IMR-90 (cell line): ENCODE measurements at regions not wholly inside any gene's neighbourhood (a gene's known extent, or its start where the extent isn't known, plus 50 kb on each side); places are given as distances from the start of the nearest gene placed in this dataset.

ENCODE experiments used
- ATAC-seq: fragments of 200-7000 bp; cut with Tn5 transposase; 2 replicates; pipeline ENCODE4 v1.9.1; 2020; ENCODE audit warnings: low read depth, mild to moderate bottlenecking, moderate library complexity
- BruUV-seq: library from RNA; stranded (reverse); fragments of 400-500 nt; replicated peaks from 2 replicates; lab custom pipeline; 2021; lab: Mats Ljungman, UMichigan
- CTCF ChIA-PET: fragments of 300-600 bp; formaldehyde crosslinking; extraction: SDS; loops from one replicate; lab custom pipeline; 2021; ENCODE audit warnings: antibody characterized with exemption; lab: Yijun Ruan, JAX
- POLR2A ChIA-PET: fragments of 300-600 bp; sonication (Branson Sonifier 250); formaldehyde crosslinking; loops from one replicate; lab custom pipeline; 2022; ENCODE audit warnings: antibody characterized with exemption; ENCODE audit not compliant: unreplicated experiment; lab: Charles Lee
- DNase-seq: peaks from one replicate; pipeline ENCODE4 v3.0.0; 2013
- H2AFZ ChIP-seq: replicated peaks from 2 replicates; pipeline ENCODE3; 2013; ENCODE audit warnings: low read length, mild to moderate bottlenecking; ENCODE audit not compliant: poor library complexity
- H2AK5ac ChIP-seq: 2 replicates; pipeline ENCODE4 v1.6.1; 2013; ENCODE audit warnings: low read depth, low read length, inconsistent platforms
- H2AK9ac ChIP-seq: replicated peaks from 2 replicates; pipeline ENCODE3; 2013; ENCODE audit warnings: mild to moderate bottlenecking, low read depth, low read length, moderate library complexity; ENCODE audit not compliant: poor library complexity
- H2BK120ac ChIP-seq: 2 replicates; pipeline ENCODE4 v1.6.1; 2013; ENCODE audit warnings: low read depth, low read length, inconsistent platforms
- H2BK15ac ChIP-seq: 3 replicates; pipeline ENCODE4 v1.6.1; 2013; ENCODE audit warnings: low read depth, low read length, inconsistent platforms
- H2BK20ac ChIP-seq: 2 replicates; pipeline ENCODE4 v1.6.1; 2013; ENCODE audit warnings: low read depth, mild to moderate bottlenecking, inconsistent platforms, low read length, moderate library complexity
- H2BK5ac ChIP-seq: 2 replicates; pipeline ENCODE4 v1.6.1; 2013; ENCODE audit warnings: mild to moderate bottlenecking, low read depth, low read length, inconsistent platforms; ENCODE audit not compliant: poor library complexity, severe bottlenecking
- H3K14ac ChIP-seq: replicated peaks from 2 replicates; pipeline ENCODE4 v1.6.1; 2013; ENCODE audit warnings: low read depth, low read length, inconsistent platforms
- H3K18ac ChIP-seq: 2 replicates; pipeline ENCODE4 v1.6.1; 2013; ENCODE audit warnings: low read depth, low read length, control low read depth
- H3K23ac ChIP-seq: 2 replicates; pipeline ENCODE4 v1.6.1; 2013; ENCODE audit warnings: low read depth, low read length, inconsistent platforms
- H3K27ac ChIP-seq: 2 replicates; pipeline ENCODE4 v1.5.1; 2013; ENCODE audit warnings: mild to moderate bottlenecking, control low read depth, low read length; ENCODE audit not compliant: insufficient read depth
- H3K27me3 ChIP-seq: 2 replicates; pipeline ENCODE4 v1.6.1; 2013; ENCODE audit warnings: low read length; ENCODE audit not compliant: control insufficient read depth, insufficient read depth
- H3K36me3 ChIP-seq: 2 replicates; pipeline ENCODE4 v1.6.1; 2013; ENCODE audit warnings: low read length, mixed read lengths; ENCODE audit not compliant: control insufficient read depth, insufficient read depth
- H3K4ac ChIP-seq: 2 replicates; pipeline ENCODE4 v1.6.1; 2013; ENCODE audit warnings: low read depth, low read length, inconsistent platforms
- H3K4me1 ChIP-seq: 2 replicates; pipeline ENCODE4 v1.6.1; 2013; ENCODE audit warnings: low read length, mixed read lengths; ENCODE audit not compliant: control insufficient read depth, insufficient read depth
- H3K4me2 ChIP-seq: 2 replicates; pipeline ENCODE4 v1.6.1; 2013; ENCODE audit warnings: low read depth, mild to moderate bottlenecking, control low read depth, low read length, moderate library complexity
- H3K4me3 ChIP-seq: 2 replicates; pipeline ENCODE4 v1.5.1; 2013; ENCODE audit warnings: low read depth, mild to moderate bottlenecking, control low read depth, low read length, moderate library complexity; ENCODE audit not compliant: insufficient read depth
- H3K56ac ChIP-seq: 2 replicates; pipeline ENCODE4 v1.6.1; 2013; ENCODE audit warnings: low read length, inconsistent platforms; ENCODE audit not compliant: insufficient read depth; ENCODE audit errors: extremely low read depth
- H3K79me1 ChIP-seq, 2 experiments: 2 replicates each; pipeline ENCODE4 v1.6.1; 2013; ENCODE audit warnings: low read length in 2 of 2, inconsistent platforms in 1 of 2, low read depth in 1 of 2
- H3K9ac ChIP-seq: 2 replicates; pipeline ENCODE4 v1.6.1; 2013; ENCODE audit warnings: low read depth, low read length, control low read depth
- H3K9me1 ChIP-seq: 2 replicates; pipeline ENCODE4 v1.6.1; 2013; ENCODE audit warnings: low read length, inconsistent platforms; ENCODE audit not compliant: insufficient read depth
- H3K9me3 ChIP-seq: 2 replicates; pipeline ENCODE4 v1.6.1; 2013; ENCODE audit warnings: low read length; ENCODE audit not compliant: control insufficient read depth, insufficient read depth
- H4K20me1 ChIP-seq: 2 replicates; pipeline ENCODE4 v1.6.1; 2013; ENCODE audit warnings: low read length, inconsistent platforms; ENCODE audit not compliant: insufficient read depth
- H4K5ac ChIP-seq: 2 replicates; pipeline ENCODE4 v1.6.1; 2013; ENCODE audit warnings: mild to moderate bottlenecking, low read depth, low read length, control low read depth
- H4K8ac ChIP-seq, 2 experiments: 2 replicates each; pipeline ENCODE4 v1.6.1; 2013; ENCODE audit warnings: low read depth in 2 of 2, low read length in 2 of 2, control low read depth in 1 of 2, inconsistent platforms in 1 of 2
- H4K91ac ChIP-seq: 2 replicates; pipeline ENCODE4 v1.6.1; 2013; ENCODE audit warnings: low read depth, low read length, inconsistent platforms; ENCODE audit not compliant: insufficient read depth
- MAFK ChIP-seq: IDR thresholded peaks from 2 replicates; pipeline ENCODE4 v1.6.1; 2012; ENCODE audit warnings: low read depth, low read length, improper control_type of control experiment
- POLR2A ChIP-seq: IDR thresholded peaks from 2 replicates; pipeline ENCODE4 v1.6.1; 2012; ENCODE audit warnings: mild to moderate bottlenecking, low read depth, low read length
- WGBS, 2 experiments: methylation state at CpG; one replicate each; pipeline versions ENCODE4 v1.1.5 to v1.1.7; 2013; ENCODE audit warnings: missing lambda C conversion rate in 2 of 2; ENCODE audit not compliant: insufficient read length in 1 of 2; ENCODE audit errors: extremely low coverage in 2 of 2; 5-methylcytosine and 5-hydroxymethylcytosine counted together
- dilution Hi-C: fragments of 300-500 bp; cut with HindIII; formaldehyde crosslinking; loops from one replicate; pipeline ENCODE4 v1.14.3; 2018; ENCODE audit warnings: low sequenced_read_pairs; ENCODE audit not compliant: unreplicated experiment
- in situ Hi-C: fragments of 300-500 bp; cut with MboI; formaldehyde crosslinking; loops from 3 replicates; pipeline ENCODE4 v1.14.3; 2019; ENCODE audit warnings: low sequenced_read_pairs, inconsistent platforms, mixed read lengths
- intact Hi-C: fragments of 100-400 bp; cut with micrococcal nuclease; formaldehyde crosslinking; loops from 2 replicates; pipeline ENCODE4 v1.10.0; 2022
- TF ChIP-seq, protein P1 (sequence below): fragments of 150-350 bp; IDR thresholded peaks from 2 replicates; pipeline ENCODE4 v1.6.1; 2016; ENCODE audit warnings: low read depth, mild to moderate bottlenecking, low read length, moderate library complexity, borderline replicate concordance

DNA sequence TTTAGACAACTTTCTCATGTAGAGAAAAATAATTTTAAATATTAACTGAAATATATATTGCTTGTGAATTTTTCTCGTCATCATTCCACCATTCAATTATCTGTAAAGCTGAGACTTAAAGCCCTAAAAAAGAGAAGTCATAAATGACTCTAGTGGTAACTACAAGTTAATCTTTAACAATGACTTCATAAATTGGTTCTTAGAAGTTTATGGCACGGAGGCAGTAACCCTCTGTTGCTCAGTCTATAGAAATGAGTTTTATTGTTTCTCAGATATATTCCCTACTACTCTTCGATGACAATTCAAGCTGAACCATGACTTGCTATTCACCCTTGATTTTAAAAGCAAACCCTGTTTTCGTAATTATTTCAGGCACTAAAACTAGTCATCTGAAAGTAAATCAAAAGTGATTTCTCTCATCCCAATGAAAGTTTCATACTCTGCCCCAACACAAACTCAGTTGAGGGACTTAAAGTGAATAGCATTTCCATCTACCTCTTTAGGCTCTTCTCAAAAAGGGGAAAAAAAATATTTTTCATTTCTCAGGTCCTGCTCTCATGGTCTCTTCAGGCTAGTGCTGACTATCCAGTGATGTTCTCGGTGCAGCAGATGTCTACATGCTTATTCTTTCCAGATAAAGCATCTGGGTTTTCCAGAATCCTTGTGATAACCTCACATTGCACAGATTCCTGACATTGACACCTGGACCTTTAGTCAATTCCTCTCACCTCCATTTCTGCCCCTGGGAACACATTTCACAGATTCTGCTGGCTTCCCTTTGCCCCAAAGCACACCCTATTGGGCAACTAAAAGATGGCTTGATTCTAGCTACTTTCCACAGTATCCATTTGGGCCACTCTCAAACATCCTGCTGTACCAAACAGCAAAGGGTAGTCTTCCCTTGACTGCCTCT is 207.8 kb upstream of the LRATD1 start (continued):
- TF ChIP-seq, protein P1, sequence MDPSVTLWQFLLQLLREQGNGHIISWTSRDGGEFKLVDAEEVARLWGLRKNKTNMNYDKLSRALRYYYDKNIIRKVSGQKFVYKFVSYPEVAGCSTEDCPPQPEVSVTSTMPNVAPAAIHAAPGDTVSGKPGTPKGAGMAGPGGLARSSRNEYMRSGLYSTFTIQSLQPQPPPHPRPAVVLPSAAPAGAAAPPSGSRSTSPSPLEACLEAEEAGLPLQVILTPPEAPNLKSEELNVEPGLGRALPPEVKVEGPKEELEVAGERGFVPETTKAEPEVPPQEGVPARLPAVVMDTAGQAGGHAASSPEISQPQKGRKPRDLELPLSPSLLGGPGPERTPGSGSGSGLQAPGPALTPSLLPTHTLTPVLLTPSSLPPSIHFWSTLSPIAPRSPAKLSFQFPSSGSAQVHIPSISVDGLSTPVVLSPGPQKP: no peak

DNA sequence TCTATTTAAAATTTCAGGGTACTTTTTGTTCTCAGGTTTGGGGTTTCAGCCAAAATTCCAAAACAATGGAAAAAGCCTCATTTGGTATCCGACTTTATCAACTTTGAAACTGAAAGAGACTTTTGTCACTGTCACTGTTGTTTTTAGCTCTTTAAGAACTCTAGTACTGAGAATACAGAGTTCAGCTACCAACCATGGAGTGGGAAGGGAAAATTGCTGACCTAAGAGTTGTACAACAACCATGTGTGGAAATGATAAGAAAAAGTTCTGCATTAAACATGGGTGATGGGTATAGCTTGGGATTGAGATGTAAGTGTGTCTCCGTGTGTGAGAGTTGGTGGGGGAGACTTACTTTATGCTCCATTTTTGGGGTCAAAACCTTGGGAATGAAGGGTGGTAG is 206.6 kb upstream of the LRATD1 start:
- Histone ChIP-seq H2BK120ac (no peak overlapping the region), H3K9me3 (no peaks in the 10 kb centered on the region), H3K9me1 (no peaks in the 10 kb centered on the region), H3K9ac (no peak overlapping the region), H3K56ac (no peak overlapping the region), H3K79me1 (no peaks in the 10 kb centered on the region), H2BK5ac (no peak overlapping the region), H2AK5ac (no peak overlapping the region), H4K20me1 (no peaks in the 10 kb centered on the region), H3K36me3 (no peaks in the 10 kb centered on the region), H2AK9ac (no peak overlapping the region), H2BK20ac (no peak overlapping the region), H3K27ac (no peak overlapping the region), H3K14ac (no peak overlapping the region), H2BK15ac (no peak overlapping the region), H3K4me1 (no peaks in the 10 kb centered on the region), H3K4me2 (no peak overlapping the region), H4K8ac (no peak overlapping the region), H3K27me3 (no peaks in the 10 kb centered on the region), H3K23ac (no peak overlapping the region), H4K5ac (no peak overlapping the region), H4K91ac (no peak overlapping the region), H3K4me3 (no peak overlapping the region), H3K4ac (no peak overlapping the region), H2AFZ (no peak overlapping the region), H3K18ac (no peak overlapping the region)
- WGBS, 2 experiments: 100% methylated on average over 1 of the region's 2 CpGs; no CpG with 5 or more reads in 1 of the 2 experiments
- POLR2A ChIA-PET: no interaction called here
- DNase-seq: no peak
- ATAC-seq: no peak
- BruUV-seq: no TSS peak
- dilution Hi-C loops (no loop called here), in situ Hi-C loops (loop anchor here (10.0 kb wide), 1 partner anchor 1159 kb away; no protein-coding TSS in a partner anchor), intact Hi-C loops (loop anchor here (5.0 kb wide), 2 partner anchors 206 to 1151 kb away; partner anchors contain the start of gene LRATD1)
- CTCF ChIA-PET: no interaction called here
- TF ChIP-seq MAFK: peak; percentile 24; the same call in 1 of the 2 replicates
- TF ChIP-seq, protein P1: no peak
- TF ChIP-seq POLR2A: no peak
